ENCODE measurements at regions not wholly inside any gene's neighbourhood (a gene's known extent, or its start where the extent isn't known, plus 50 kb on each side); places are given as distances from the start of the nearest gene placed in this dataset.

GRCh38 chr21:30986965-30987364 is 51.3 kb downstream of the KRTAP19-8 start:
- no peak for DNase-seq

DNA sequence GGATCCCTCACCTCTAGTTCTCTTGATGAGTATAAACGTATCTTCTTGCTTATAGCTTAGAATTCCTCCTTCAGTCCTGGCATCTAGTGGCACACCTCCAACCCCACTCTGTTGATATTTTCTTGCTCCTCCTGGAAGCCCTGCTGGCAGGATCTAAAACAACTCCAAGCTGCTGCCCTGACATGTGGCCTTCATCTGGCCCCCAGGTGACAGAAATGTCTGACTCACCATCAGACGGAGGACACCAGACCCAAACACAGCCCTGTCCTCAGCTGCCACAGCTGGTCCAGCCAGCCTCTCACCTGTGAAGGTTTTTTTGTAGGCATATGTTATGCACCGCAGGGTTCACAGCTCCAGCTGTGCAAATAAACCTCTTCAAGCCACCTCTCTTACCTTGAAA is 53.4 kb downstream of the KRTAP19-8 start:
- no peak for DNase-seq

DNA sequence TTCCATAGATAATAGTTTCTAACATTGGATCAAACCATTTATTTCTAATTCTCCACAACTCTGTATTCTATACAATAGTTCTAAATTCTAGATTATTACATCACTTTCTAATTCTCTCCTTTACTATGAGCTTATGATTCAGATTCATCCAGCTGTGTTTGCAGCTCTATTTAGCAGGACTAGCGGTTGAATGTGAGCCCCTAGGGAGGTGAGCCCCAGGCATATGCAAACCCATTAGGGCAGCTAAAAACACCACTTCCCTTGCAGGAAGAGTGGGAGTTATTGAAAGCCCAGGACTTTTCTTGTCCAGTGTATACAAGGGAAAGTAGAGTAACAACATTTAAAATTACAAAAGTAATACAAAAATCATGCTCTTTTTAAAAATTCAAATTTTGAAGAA is 56.9 kb downstream of the KRTAP19-8 start:
- no peak for DNase-seq

DNA sequence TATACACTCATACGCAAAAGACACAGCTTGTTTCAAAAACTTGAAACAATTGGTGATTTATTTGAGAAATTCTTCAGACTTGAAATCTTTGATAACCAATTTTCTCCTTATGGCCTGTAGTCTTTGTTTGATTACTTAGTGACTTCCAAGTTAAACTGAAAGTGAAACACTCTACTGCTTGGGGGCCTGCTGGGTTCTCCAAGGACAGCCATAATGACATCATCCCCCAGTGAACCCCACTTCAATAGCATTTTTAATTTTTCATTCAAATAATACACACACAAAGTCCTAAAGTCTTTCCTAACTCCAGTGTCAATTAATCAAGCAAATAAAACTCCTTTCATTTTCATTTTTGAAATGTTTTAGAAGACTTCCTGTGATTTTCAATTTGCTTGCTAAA is 59.2 kb downstream of the KRTAP19-8 start:
- peak; percentile 24 for DNase-seq

GRCh38 chr21:30964283-30964682 is 74.0 kb downstream of the KRTAP19-8 start:
- no peak for DNase-seq

- no peak for DNase-seq
Observed at GRCh38 chr21:30963502-30963901, 74.8 kb downstream of the KRTAP19-8 start.

GRCh38 chr21:30962013-30962412 is 76.3 kb downstream of the KRTAP19-8 start:
- no peak for DNase-seq

DNA sequence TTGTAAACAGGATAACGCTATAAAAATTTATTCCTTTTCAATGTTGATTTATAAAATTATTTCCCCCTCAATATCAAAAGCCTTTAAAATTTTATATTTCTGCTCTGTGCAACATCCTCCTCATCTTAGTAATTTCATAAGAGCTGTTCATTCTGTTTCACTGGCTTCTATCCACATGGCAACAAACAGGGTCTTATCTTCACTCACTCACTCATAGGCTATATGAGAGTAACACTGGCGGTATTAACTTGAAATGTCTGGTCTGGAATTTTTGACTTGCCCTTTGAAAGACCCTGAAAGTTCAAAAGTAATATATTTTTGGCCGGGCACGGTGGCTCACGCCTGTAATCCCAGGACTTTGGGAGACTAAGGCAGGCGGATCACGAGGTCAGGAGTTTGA is 77.4 kb upstream of the KRTAP11-1 start:
- DNase-seq: no peak

DNA sequence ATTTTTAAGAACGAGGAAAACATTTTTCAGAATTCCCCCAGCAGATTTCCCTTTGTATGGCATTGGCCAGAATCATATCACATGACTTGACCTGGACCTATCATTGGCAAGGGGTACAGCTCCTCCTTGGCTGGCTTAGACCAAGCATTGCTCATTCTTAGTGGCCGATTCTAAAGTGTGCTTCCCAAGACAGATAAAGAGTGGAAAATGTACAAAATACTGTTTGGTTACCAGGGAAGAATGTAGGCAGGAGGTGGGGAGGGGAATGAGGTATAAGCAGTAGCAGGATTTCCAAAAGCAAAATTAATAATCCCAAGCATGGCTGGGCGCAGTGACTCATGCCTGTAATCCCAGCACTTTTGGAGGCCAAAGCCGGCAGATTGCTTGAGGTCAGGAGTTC is 75.6 kb upstream of the KRTAP11-1 start:
- DNase-seq: no peak

- DNase-seq: no peak
Observed at GRCh38 chr21:30953605-30954004, 72.2 kb upstream of the KRTAP11-1 start.

- DNase-seq: no peak
Observed at GRCh38 chr21:30947141-30947540, 65.8 kb upstream of the KRTAP11-1 start.

GRCh38 chr21:30943920-30944319 is 62.5 kb upstream of the KRTAP11-1 start:
- no peak for DNase-seq

DNA sequence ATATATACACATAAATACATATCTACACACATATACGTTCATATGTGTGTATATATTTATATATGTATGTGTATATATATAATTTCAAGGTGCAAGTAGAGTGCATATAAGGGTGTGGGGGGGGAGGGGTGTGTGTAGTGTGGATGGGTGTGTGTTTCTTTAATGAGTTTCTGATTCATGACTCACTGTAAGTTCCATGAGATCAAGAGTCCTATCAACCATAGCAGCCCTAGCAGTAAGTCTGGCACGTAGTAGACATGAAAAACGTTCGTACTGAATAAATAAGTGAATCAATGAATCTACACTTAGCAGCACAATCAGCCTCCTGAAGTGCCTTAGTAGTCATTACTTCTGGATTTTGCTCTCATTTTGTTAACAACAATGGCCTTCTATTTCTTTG is 61.9 kb upstream of the KRTAP11-1 start:
- no peak for DNase-seq

DNA sequence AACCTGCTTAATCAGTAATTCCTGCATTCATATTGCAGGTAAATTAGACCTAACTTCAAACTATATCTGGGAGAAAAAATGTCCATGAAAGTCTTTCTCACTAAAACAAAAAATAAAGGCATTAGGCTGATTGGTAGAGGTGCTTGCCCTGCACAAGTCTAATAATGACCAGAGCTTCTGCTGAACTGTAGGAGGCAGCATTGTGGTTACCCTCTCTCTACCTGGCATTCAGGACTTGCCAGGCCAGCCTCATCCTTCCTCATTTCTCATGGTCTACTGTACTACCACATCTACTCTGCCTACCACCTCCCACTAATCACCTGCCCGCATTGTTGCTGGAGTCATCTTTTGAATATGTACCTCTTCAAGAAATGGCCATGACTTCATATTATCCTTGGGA is 60.8 kb upstream of the KRTAP11-1 start:
- DNase-seq: no peak

- DNase-seq: no peak
Observed at GRCh38 chr21:30936207-30936606, 54.8 kb upstream of the KRTAP11-1 start.

DNA sequence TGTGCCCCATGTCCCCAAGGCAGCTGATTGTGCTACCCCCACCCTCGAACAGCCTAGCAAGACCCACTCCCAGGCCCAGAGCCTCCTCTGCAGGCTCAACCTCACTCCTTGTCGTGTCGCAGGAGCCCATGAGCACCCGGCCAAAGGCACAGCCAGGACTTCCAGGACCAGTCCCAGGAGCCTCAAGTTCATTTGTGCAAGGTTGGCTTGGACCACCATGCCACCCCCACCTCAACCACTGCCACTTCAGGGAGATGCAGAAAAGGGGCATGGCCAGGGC is 54.4 kb upstream of the KRTAP11-1 start:
- no peak for DNase-seq

DNA sequence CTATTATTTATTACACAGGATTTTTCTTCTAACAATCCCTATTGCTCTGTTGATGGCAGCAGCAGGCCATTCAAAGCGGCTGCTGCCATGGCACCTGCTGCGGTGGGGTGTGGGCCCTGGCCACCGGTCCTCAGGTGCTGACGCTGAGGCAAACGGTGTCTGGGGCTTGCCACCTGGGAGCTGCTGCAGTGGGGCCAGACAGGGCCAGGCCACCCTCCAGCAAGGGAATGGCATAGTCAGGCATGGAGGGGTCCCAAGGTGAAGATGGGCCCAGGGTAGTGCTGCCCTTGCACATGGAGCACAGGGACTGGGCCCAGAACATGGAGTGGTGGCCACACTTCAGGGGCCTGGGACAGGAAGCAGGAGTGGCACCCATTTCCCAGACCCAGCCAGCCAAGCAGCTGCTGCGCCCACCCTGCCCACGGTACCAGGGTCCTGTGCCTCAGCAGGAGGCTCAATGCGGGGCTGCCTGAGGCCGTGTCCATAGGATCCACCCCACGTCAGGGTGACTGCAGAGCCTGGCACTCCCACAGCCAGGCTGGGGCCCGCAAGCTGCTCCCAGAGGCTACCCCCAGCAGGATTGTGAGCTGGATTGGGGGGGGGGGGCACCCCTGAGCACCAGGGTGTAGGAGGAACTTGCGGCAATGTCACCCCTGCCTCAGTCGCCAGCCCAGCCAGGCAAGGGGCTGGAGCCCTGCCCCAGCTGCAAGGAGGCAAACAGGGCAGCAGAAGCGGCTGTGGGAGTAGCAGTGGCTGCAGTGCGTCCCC is 53.9 kb upstream of the KRTAP11-1 start:
- no peak for DNase-seq

GRCh38 chr21:30932686-30933085 is 51.3 kb upstream of the KRTAP11-1 start:
- DNase-seq: no peak

Data from CD4-positive, alpha-beta T cell treated with Interleukin-21 for 1 hour (primary cell).